Amniotic epithelial cell (primary cell): ENCODE measurements at regions not wholly inside any gene's neighbourhood (a gene's known extent, or its start where the extent isn't known, plus 50 kb on each side); places are given as distances from the start of the nearest gene placed in this dataset.
A peak's percentile ranks its signal among the peaks of the same experiment; 100 is the strongest.
"Not testable (repeated sequence)": the region's sequence is repeated elsewhere in the genome, so short reads cannot be mapped to it uniquely, and the experiment has no call there.

Experiments used
- DNase-seq: peaks from one replicate; pipeline ENCODE4 v3.0.0-alpha.2; 2010; ENCODE audit warnings: low read depth

DNA sequence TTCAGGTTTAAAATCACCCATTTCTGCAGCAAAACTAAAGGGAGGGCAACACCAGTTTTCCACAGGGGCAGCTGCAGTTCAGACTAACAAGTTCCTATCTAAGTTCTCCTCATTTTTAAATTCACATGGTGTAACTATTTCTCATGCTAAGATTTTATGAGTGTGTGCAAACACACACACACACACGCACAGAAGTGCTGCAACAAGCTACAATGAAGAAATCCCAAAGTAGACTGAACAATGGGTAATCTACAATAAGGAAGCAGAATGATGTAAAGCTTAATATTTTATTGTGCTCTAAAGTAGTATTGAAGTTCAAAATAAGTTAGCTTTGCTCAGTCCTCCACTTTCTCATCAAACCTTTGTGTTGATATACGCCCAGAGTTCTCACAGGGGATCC lies 140.8 kb upstream of the SPATA31A3 start:
- DNase-seq: not testable (repeated sequence)

DNA sequence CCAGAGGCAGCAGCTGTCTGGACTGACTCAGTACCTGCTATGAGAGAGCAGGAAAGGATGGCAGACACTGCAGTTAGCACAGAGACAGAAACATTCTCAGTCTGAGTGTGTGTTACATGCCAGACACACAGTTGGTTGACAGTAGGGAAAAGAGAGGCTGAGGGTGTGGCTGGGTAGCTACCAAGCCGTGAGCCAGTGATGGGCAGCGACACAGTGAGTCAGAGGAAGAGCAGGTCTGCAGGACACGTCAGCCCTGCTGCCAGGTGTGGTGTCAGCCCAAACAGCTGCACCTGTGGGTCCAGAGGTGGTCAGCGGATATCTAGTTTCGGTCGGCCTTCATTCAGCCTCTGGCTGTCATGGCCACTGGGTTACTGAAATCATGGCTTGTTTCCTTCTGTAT lies 124.4 kb upstream of the SPATA31A3 start:
- DNase-seq: not testable (repeated sequence)

DNA sequence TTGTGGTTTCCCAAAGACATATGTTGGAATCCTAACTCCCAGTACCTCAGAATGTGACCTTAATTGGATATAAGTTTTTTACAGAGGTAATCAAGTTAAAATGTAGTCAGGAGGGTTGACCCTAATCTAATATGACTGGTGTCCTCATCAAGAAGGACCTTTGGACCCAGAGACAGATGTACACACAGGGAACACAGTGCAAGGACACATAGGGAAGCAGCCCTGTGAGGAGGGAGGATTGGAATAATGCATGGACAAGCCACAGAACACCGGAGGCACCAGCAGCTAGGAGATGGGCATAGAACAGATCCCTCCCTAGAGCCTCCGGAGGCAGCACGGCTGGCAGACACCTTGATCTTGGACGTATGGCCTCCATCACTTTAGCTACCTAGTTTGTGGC lies 119.8 kb upstream of the SPATA31A3 start:
- not testable (repeated sequence) for DNase-seq

DNA sequence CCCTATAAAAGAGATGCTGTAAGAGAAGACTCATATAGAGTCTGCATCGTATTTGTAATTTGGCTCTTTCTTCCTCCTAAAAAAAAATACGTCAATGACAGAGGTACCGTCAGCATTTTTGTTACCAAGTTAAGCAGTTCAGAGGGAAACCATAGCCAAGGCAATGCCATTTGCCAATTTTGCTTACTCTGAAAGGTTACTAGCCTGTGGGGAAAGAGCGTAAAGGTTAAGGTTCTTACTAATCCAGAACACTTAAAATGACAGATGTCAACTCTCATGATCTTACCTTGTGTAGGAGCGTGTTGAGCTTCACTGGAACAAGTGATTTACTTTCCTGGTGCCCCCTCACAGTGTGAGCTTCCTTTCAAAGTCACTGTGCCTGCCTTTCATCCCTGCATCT lies 119.4 kb upstream of the SPATA31A3 start:
- DNase-seq: not testable (repeated sequence)

DNA sequence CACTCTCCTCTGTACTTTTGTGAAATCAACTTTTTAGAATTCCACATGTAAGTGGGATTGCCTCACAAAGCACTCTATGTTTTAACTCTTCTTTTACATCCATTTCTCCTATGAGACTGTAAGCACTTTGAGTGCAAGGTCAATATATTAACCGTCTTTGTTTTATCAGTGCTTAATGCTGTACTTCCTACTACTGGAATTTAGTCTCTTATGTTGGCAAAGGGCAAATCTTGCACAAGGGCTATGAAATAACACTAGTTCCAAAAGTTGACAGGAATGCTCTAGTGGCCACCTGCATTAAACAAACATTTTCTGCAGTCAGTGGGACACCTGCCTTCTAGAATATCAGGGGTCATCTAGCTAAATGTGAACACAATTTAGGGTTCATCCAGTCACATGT lies 117.5 kb upstream of the SPATA31A3 start:
- DNase-seq: not testable (repeated sequence)

DNA sequence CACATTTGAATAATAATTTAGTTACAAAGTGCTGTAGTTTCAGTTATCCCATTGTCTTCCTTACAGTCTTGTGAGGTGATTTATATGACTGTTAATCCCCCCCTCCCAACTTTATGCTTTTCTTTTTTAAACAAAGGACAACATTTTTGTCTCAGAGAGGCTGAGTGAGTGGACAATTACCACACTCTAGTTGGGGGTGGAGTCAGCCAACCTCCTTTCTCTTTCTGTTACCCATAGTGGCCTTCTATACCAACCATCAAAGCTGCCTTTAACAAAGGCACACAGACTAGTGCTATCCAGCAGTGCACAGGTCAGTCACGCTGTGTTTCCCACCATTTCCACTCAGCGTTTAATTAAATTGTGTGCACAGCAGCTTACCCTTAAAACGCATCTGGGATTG lies 114.3 kb upstream of the SPATA31A3 start:
- DNase-seq: not testable (repeated sequence)

DNA sequence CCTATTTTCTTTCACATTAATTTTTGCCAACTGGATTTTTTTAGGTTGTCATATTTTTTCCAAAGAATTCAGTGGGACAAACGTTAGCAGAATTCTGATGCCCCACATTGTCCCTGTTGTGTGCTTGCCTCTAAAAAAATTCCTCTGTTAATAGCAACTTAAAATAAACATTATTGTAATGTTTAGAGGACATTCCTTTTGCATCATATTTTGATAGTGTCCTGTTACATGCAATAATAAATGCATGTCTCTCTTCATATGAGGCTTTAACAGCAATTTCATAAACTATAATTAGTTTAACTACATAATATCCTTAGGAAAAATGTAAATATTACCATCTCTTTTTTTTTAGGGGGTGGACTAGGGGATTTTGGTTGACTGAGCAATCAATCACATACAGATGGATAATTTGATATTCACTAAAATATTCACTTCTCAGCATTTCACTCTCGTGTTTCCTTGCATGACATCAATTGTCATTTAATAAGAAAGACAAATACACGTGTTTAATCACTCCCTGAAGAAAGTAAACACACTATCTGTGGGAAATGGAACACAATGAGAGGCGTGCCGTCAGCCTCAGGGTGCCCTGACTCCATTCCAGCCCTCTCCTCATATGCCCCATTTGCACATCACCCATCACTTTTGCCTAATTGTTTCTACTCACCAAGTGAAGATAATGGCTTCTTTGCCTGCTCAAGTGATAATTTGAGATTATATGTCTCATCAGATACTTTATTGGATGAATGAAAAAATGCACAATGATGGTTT lies 110.3 kb upstream of the SPATA31A3 start:
- DNase-seq: not testable (repeated sequence)

DNA sequence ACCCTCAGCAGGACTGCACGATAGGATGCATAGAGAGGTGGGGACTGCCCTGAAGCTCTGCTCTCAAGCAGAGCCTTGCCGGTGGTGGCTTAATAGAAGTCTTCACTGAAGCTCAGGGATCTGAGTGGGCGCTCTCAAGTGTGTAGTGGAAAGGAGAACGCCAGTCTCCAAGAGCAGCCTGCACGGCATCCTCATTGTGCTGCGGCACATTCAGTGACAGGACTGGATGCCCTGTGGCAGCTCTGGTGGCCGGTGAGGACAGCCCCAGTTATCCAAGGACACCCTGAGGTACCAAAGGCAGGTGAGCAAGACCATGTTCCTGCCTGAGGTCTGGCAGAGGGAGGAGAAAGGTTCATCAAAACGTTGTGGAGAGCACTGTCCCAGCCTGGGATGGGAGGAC lies 98.8 kb upstream of the SPATA31A3 start:
- not testable (repeated sequence) for DNase-seq

DNA sequence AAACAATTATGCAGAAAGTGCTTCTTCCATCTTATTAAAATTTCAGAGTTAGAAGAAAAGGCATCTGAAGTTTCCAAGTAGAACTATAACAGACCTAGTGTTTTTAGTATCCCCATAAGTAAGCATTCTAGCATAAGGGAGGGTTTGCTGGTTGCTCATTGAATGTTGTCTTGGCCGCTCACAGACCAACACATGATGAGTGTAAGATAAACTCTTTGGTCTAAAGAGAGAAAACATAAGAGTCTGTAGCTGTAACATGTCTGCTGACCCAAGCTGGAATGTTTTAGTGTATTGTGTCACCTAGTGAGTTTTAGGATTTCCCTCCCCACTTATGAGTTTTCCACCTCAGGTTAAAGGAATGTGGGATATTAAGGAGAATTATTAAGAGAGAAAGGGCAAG lies 94.5 kb upstream of the SPATA31A3 start:
- DNase-seq: not testable (repeated sequence)

DNA sequence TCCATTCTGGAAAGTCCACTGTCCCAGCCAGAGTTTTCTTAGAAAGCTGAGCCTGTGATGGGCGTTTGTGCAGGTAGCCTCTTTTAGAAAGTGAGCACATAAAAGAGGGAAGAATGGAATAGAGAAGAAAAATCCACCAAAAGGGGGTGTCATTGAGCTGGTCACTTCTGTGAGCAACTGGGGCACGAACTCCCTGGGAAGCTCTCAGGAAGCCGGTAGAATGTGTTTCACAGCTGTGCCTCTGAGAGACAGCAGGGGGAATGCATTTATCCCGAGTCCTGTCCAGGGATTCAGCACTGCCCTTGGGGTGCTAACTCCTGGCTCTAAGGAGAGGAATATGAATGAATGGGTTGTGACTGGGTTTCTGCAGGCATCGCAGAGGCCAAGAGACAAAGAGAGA lies 73.8 kb upstream of the SPATA31A3 start:
- not testable (repeated sequence) for DNase-seq

DNA sequence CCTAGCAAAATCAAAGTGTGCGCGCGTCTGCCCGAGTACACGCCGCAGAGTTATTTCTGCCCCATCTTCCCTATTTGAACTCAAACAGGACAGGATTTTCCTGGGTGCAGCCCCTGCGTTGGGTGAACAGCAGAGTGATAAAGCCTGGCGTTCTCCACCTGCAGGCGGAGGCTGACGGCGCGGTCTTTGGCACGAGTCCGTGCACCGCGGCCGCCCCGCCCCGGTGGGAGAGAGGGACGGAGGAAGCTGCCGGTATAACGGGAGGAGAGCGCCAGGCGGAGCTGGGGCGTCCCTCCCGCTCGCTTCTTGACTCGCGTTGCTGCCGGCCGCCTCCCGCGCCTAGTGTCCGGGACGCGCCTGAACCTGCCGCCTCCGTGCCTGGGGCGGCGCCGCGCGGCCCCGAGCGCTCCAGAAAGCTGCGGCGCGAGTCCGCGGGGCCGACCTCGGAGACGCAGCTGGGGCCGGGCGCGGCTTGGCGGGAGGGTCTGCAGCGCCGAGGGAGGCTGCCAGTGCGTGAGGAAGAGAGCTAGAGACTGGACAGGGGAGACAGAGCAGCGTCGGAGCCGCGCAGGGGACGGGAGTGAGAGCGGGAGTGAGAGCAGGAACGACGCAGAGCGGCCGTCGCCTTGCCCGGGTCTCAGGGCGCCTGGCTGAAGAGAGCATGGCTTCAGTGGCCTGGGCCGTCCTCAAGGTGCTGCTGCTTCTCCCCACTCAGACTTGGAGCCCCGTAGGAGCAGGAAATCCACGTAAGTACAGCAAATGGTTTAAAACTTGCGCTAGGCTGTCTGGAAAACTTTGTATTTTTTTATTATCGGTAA lies 66.8 kb upstream of the SPATA31A3 start:
- peak; percentile 31 for DNase-seq
